ENCODE measurements at regions not wholly inside any gene's neighbourhood (a gene's known extent, or its start where the extent isn't known, plus 50 kb on each side); places are given as distances from the start of the nearest gene placed in this dataset.
"Not testable (repeated sequence)": the region's sequence is repeated elsewhere in the genome, so short reads cannot be mapped to it uniquely, and the experiment has no call there.

- Histone ChIP-seq H3K4me3 (ENCODE audit: low read length) (no peak overlapping the region), H3K4me1 (ENCODE audit: insufficient read depth, low read length) (no peaks in the 10 kb centered on the region), H3K27ac (ENCODE audit: low read depth in 1 of 2, low read length in 2 of 2) (no peak overlapping the region), H3K9me3 (ENCODE audit: control insufficient read depth in 1 of 2, insufficient read depth in 1 of 2, low read length in 2 of 2) (no peaks in the 10 kb centered on the region), H3K36me3 (ENCODE audit: insufficient read depth, low read length) (no peaks in the 10 kb centered on the region), H3K27me3 (ENCODE audit: control insufficient read depth in 1 of 2, insufficient read depth in 2 of 2, low read length in 2 of 2) (no peaks in the 10 kb centered on the region)
- ATAC-seq (ENCODE audit: poor library complexity): no peak
- intact Hi-C loops (cut with DNase I, micrococcal nuclease): no loop called here
- Mint-ChIP-seq H3K4me3 (no peak overlapping the region), H3K27ac (no peak overlapping the region), H3K9me3 (no peaks in the 10 kb centered on the region), H3K4me1 (ENCODE audit: low read depth) (peaks cover 29% of the 10 kb centered on the region), H3K27me3 (no peaks in the 10 kb centered on the region), H3K36me3 (ENCODE audit: low read depth) (peaks cover 5% of the 10 kb centered on the region)
- DNase-seq: no peak
- ChIA-PET POLR2A (interaction anchor here (1.2 kb wide), 1 partner anchor 25 kb away, joined by 3 read pairs; no protein-coding TSS in a partner anchor), CTCF (no interaction called here)
- no peak for TF ChIP-seq CTCF (IDR thresholded peaks at IDR 0.05)
These were observed 59.4 kb upstream of the JAK1 start for GRCh38 chr1:65025794-65026193.

- peaks cover 26% of the 10 kb centered on the region for H3K4me1 Mint-ChIP-seq (ENCODE audit: low read depth)
- ChIA-PET CTCF (no interaction called here), POLR2A (interaction anchor here (1.2 kb wide), 1 partner anchor 24 kb away, joined by 3 read pairs; no protein-coding TSS in a partner anchor)
- H3K27me3 ChIP-seq (ENCODE audit: control insufficient read depth in 1 of 2, insufficient read depth in 2 of 2, low read length in 2 of 2): no peaks in the 10 kb centered on the region
- no peak for ATAC-seq (ENCODE audit: poor library complexity)
- H3K36me3 ChIP-seq (ENCODE audit: insufficient read depth, low read length): no peaks in the 10 kb centered on the region
- peaks cover 5% of the 10 kb centered on the region for H3K36me3 Mint-ChIP-seq (ENCODE audit: low read depth)
- intact Hi-C loops (cut with DNase I, micrococcal nuclease): no loop called here
- no peaks in the 10 kb centered on the region for H3K4me1 ChIP-seq (ENCODE audit: insufficient read depth, low read length)
- no peak for DNase-seq
- H3K4me3 ChIP-seq (ENCODE audit: low read length): no peak overlapping the region
- no peak for TF ChIP-seq CTCF (IDR thresholded peaks at IDR 0.05)
- no peaks in the 10 kb centered on the region for H3K27me3 Mint-ChIP-seq
- no peak overlapping the region for H3K4me3 Mint-ChIP-seq
- no peaks in the 10 kb centered on the region for H3K9me3 ChIP-seq (ENCODE audit: control insufficient read depth in 1 of 2, insufficient read depth in 1 of 2, low read length in 2 of 2)
- H3K27ac Mint-ChIP-seq: no peak overlapping the region
- H3K9me3 Mint-ChIP-seq: no peaks in the 10 kb centered on the region
- no peak overlapping the region for H3K27ac ChIP-seq (ENCODE audit: low read depth in 1 of 2, low read length in 2 of 2)
These were observed 59.9 kb upstream of the JAK1 start for GRCh38 chr1:65026235-65026634.

GRCh38 chr1:65027666-65028358 is 61.5 kb upstream of the JAK1 start:
- H3K9me3 ChIP-seq (ENCODE audit: control insufficient read depth in 1 of 2, insufficient read depth in 1 of 2, low read length in 2 of 2): no peaks in the 10 kb centered on the region
- ChIA-PET CTCF (interaction anchor here (1.1 kb wide), 1 partner anchor 48 kb away, joined by 3 read pairs; no protein-coding TSS in a partner anchor), POLR2A (interaction anchor here (1.1 kb wide), 1 partner anchor 151 kb away, joined by 4 read pairs; no protein-coding TSS in a partner anchor)
- H3K9me3 Mint-ChIP-seq: no peaks in the 10 kb centered on the region
- H3K4me3 Mint-ChIP-seq: no peak overlapping the region
- TF ChIP-seq CTCF (IDR thresholded peaks at IDR 0.05): no peak
- no peak overlapping the region for H3K27ac ChIP-seq (ENCODE audit: low read depth in 1 of 2, low read length in 2 of 2)
- intact Hi-C loops (cut with DNase I, micrococcal nuclease): no loop called here
- peaks cover 5% of the 10 kb centered on the region for H3K36me3 Mint-ChIP-seq (ENCODE audit: low read depth)
- no peak overlapping the region for H3K4me3 ChIP-seq (ENCODE audit: low read length)
- no peaks in the 10 kb centered on the region for H3K4me1 ChIP-seq (ENCODE audit: insufficient read depth, low read length)
- peaks cover 29% of the 10 kb centered on the region for H3K4me1 Mint-ChIP-seq (ENCODE audit: low read depth)
- DNase-seq: no peak
- H3K27me3 ChIP-seq (ENCODE audit: control insufficient read depth in 1 of 2, insufficient read depth in 2 of 2, low read length in 2 of 2): no peaks in the 10 kb centered on the region
- no peak overlapping the region for H3K27ac Mint-ChIP-seq
- no peak for ATAC-seq (ENCODE audit: poor library complexity)
- H3K36me3 ChIP-seq (ENCODE audit: insufficient read depth, low read length): no peaks in the 10 kb centered on the region
- H3K27me3 Mint-ChIP-seq: no peaks in the 10 kb centered on the region

- H3K4me3 ChIP-seq (ENCODE audit: low read length); CTCF ChIA-PET; intact Hi-C loops (cut with DNase I, micrococcal nuclease); ATAC-seq (ENCODE audit: poor library complexity); POLR2A ChIA-PET; H3K27me3 ChIP-seq (ENCODE audit: control insufficient read depth in 1 of 2, insufficient read depth in 2 of 2, low read length in 2 of 2); H3K4me1 ChIP-seq (ENCODE audit: insufficient read depth, low read length); H3K27ac Mint-ChIP-seq; H3K4me3 Mint-ChIP-seq; H3K9me3 Mint-ChIP-seq; DNase-seq; H3K36me3 ChIP-seq (ENCODE audit: insufficient read depth, low read length); H3K27me3 Mint-ChIP-seq; H3K9me3 ChIP-seq (ENCODE audit: control insufficient read depth in 1 of 2, insufficient read depth in 1 of 2, low read length in 2 of 2); H3K27ac ChIP-seq (ENCODE audit: low read depth in 1 of 2, low read length in 2 of 2): not testable (repeated sequence)
- H3K4me1 Mint-ChIP-seq (ENCODE audit: low read depth): peaks cover 37% of the 10 kb centered on the region
- H3K36me3 Mint-ChIP-seq (ENCODE audit: low read depth): peaks cover 14% of the 10 kb centered on the region
These were observed 63.1 kb upstream of the JAK1 start for GRCh38 chr1:65029434-65029833.

- H3K27ac Mint-ChIP-seq: not testable (repeated sequence)
These were observed 68.5 kb upstream of the JAK1 start for GRCh38 chr1:65034879-65035278.

More at GRCh38 chr1:65034879-65035278, 68.5 kb upstream of the JAK1 start:
- not testable (repeated sequence) for H3K4me3 Mint-ChIP-seq; H3K9me3 ChIP-seq (ENCODE audit: control insufficient read depth in 1 of 2, insufficient read depth in 1 of 2, low read length in 2 of 2); H3K27ac ChIP-seq (ENCODE audit: low read depth in 1 of 2, low read length in 2 of 2); H3K27me3 Mint-ChIP-seq; H3K4me1 ChIP-seq (ENCODE audit: insufficient read depth, low read length); ATAC-seq (ENCODE audit: poor library complexity); H3K36me3 ChIP-seq (ENCODE audit: insufficient read depth, low read length); H3K9me3 Mint-ChIP-seq; H3K27me3 ChIP-seq (ENCODE audit: control insufficient read depth in 1 of 2, insufficient read depth in 2 of 2, low read length in 2 of 2); H3K4me3 ChIP-seq (ENCODE audit: low read length); DNase-seq
- POLR2A ChIA-PET: interaction anchor here (1.1 kb wide), 1 partner anchor 68 kb away, joined by 4 read pairs; the partner anchor contains the start of gene JAK1
- peaks cover 15% of the 10 kb centered on the region for H3K36me3 Mint-ChIP-seq (ENCODE audit: low read depth)
- intact Hi-C loops (cut with DNase I, micrococcal nuclease): loop anchor here in 1 of 2 experiments (5.0 kb wide), 1 partner anchor 188 kb away; no protein-coding TSS in a partner anchor
- CTCF ChIA-PET: interaction anchor here (2.2 kb wide), 1 partner anchor 14 kb away, joined by 6 read pairs; no protein-coding TSS in a partner anchor
- H3K4me1 Mint-ChIP-seq (ENCODE audit: low read depth): peaks cover 19% of the 10 kb centered on the region

Data from CD4-positive, alpha-beta T cell (primary cell).